ENCODE measurements at regions not wholly inside any gene's neighbourhood (a gene's known extent, or its start where the extent isn't known, plus 50 kb on each side); places are given as distances from the start of the nearest gene placed in this dataset.
A peak's percentile ranks its signal among the peaks of the same experiment; 100 is the strongest.

DNA sequence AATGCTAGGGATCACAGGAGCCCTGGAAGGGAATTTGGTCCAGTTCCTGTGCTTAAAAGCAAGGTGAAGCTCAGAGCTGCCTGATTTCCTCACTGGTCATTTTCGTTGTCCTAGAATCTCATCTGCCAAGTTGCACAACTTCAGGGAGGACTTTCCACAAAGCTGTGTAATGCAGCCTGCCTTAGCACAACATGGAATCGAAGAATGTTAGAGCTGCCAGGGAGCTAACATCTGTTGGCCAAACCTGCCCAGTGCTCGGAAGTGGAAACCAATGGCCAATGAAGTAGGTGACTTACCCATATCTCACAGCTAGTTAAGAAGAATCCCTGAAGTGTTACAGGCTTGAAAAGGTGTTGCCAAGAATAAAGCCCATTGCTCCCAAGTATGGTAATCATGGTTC, 79.9 kb upstream of the SSTR1 start:
- TF ChIP-seq, protein P1, sequence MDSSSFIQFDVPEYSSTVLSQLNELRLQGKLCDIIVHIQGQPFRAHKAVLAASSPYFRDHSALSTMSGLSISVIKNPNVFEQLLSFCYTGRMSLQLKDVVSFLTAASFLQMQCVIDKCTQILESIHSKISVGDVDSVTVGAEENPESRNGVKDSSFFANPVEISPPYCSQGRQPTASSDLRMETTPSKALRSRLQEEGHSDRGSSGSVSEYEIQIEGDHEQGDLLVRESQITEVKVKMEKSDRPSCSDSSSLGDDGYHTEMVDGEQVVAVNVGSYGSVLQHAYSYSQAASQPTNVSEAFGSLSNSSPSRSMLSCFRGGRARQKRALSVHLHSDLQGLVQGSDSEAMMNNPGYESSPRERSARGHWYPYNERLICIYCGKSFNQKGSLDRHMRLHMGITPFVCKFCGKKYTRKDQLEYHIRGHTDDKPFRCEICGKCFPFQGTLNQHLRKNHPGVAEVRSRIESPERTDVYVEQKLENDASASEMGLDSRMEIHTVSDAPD (CRISPR knock-in tag; IDR thresholded peaks at IDR 0.05) = no peak
- peak; percentile 78; the same call in 1 of the 2 replicates for TF ChIP-seq CEBPB (IDR thresholded peaks at IDR 0.05; ENCODE audit: borderline replicate concordance, low read depth, low read length)
- POLR2A ChIA-PET = interaction anchor here (0.6 kb wide), 1 partner anchor 1180 kb away, joined by 3 read pairs; no protein-coding TSS in a partner anchor

DNA sequence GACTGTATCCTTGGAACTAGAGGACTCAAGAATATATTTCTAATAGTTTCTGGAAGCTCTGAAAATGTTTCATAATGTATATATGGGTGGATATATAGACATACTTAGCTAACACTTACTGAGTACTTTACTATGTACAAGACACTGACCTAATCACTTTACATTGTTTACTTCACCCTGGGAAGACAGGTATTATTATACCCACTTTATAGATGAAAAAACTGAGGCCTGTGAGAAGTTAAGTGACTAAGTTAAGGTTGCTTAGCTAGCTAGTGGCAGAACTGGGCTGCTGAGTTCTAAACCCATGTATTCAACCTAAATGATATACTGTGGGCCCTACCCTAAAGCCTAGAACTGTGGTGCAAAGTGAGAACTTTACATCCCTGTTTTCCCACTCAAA, 79.1 kb upstream of the SSTR1 start:
- H3K9me3 ChIP-seq (ENCODE audit: low read length) = no peaks in the 10 kb centered on the region
- intact Hi-C loops (cut with micrococcal nuclease; ENCODE audit: unreplicated experiment) (no loop called here), in situ Hi-C loops (cut with HindIII; ENCODE audit: extremely low pct_ligation_motif_present, low pct_unique_long_range_greater_than_20kb) (no loop called here)
- no peak overlapping the region for H3K4me3 ChIP-seq (replicated peaks in 1 of 3; ENCODE audit: insufficient read depth in 1 of 3, low read depth in 2 of 3, low read length in 3 of 3)
- H3K27ac ChIP-seq (ENCODE audit: extremely low read length, insufficient read depth, low read length) = no peak overlapping the region
- BruUV-seq (replicated peaks) = no TSS peak
- H3K36me3 ChIP-seq (replicated peaks in 1 of 2; ENCODE audit: control insufficient read depth in 1 of 2, insufficient read depth in 2 of 2, low read length in 2 of 2) = no peaks in the 10 kb centered on the region
- POLR2A ChIA-PET = no interaction called here
- no peak for FAIRE-seq
- no peak for DNase-seq (ENCODE audit: low spot score)
- ATAC-seq = no peak
- H2AFZ ChIP-seq (ENCODE audit: low read length) = no peak overlapping the region
- no peak overlapping the region for H3K4me2 ChIP-seq (ENCODE audit: low read depth, low read length)
- H3K9ac ChIP-seq (ENCODE audit: insufficient read depth, low read depth, low read length) = no peak overlapping the region
- CTCF ChIA-PET (ENCODE audit: low intra/inter-chr PET ratio, low total read pairs) = no interaction called here
- H3K27me3 ChIP-seq (ENCODE audit: control insufficient read depth in 1 of 2, insufficient read depth in 2 of 2, low read length in 2 of 2) = no peaks in the 10 kb centered on the region
- no peaks in the 10 kb centered on the region for H3K79me2 ChIP-seq (ENCODE audit: insufficient read depth, low read length)
- no peaks in the 10 kb centered on the region for H3K4me1 ChIP-seq (ENCODE audit: insufficient read depth, low read length)
- peak; percentile 55; the same call in 1 of the 2 replicates for TF ChIP-seq ZNF629 (CRISPR knock-in tag; conservative IDR thresholded peaks at IDR 0.05)
- TF ChIP-seq IKZF4 (CRISPR knock-in tag; IDR thresholded peaks at IDR 0.05; ENCODE audit: borderline replicate concordance, low read depth, not compliant biosample characterization) = no peak
- no peaks in the 10 kb centered on the region for H4K20me1 ChIP-seq (ENCODE audit: insufficient read depth, low read length)

More for the DNA sequence above, 79.9 kb upstream of the SSTR1 start:
- Histone ChIP-seq H3K9me3 (ENCODE audit: low read length) (no peaks in the 10 kb centered on the region), H3K4me2 (ENCODE audit: low read depth, low read length) (no peak overlapping the region), H3K9ac (ENCODE audit: insufficient read depth, low read depth, low read length) (no peak overlapping the region), H3K79me2 (ENCODE audit: insufficient read depth, low read length) (no peaks in the 10 kb centered on the region), H4K20me1 (ENCODE audit: insufficient read depth, low read length) (no peaks in the 10 kb centered on the region), H3K36me3 (replicated peaks in 1 of 2; ENCODE audit: control insufficient read depth in 1 of 2, insufficient read depth in 2 of 2, low read length in 2 of 2) (no peaks in the 10 kb centered on the region), H3K27ac (ENCODE audit: extremely low read length, insufficient read depth, low read length) (no peak overlapping the region), H3K27me3 (ENCODE audit: control insufficient read depth in 1 of 2, insufficient read depth in 2 of 2, low read length in 2 of 2) (no peaks in the 10 kb centered on the region), H3K4me3 (replicated peaks in 1 of 3; ENCODE audit: insufficient read depth in 1 of 3, low read depth in 2 of 3, low read length in 3 of 3) (no peak overlapping the region), H2AFZ (ENCODE audit: low read length) (no peak overlapping the region), H3K4me1 (ENCODE audit: insufficient read depth, low read length) (no peaks in the 10 kb centered on the region)
- in situ Hi-C loops (cut with HindIII; ENCODE audit: extremely low pct_ligation_motif_present, low pct_unique_long_range_greater_than_20kb) (no loop called here), intact Hi-C loops (cut with micrococcal nuclease; ENCODE audit: unreplicated experiment) (no loop called here)
- ATAC-seq (no peak; the same call in 1 of the 3 replicates), DNase-seq (ENCODE audit: low spot score) (no peak), FAIRE-seq (no peak)
- 1% methylated on average over 3 of the region's 3 CpGs for WGBS (ENCODE audit: low lambda C conversion rate)
- CTCF ChIA-PET (ENCODE audit: low intra/inter-chr PET ratio, low total read pairs) = no interaction called here
- BruUV-seq (replicated peaks) = no TSS peak
